ENCODE measurements at regions not wholly inside any gene's neighbourhood (a gene's known extent, or its start where the extent isn't known, plus 50 kb on each side); places are given as distances from the start of the nearest gene placed in this dataset.

DNA sequence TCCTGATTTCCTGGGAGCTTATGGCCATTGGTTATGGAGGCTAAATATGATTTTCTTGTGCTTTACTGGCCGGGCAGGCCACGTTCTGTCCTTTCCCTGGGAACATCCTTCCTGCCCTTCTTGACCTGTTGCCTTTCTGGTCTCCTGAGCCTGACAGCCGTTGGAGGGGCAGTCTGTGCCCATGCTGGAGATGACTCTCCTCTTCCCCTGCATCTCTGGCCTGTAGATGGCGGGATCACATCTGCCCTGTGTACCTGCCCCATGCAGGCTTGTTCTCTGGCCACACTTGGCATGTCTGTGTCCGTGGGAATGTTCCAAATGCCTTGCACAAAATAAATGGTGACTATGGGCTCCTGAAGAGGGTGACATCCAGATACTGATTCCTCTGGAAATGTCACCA, 253.1 kb upstream of the IRX4 start:
- Histone ChIP-seq H3K27ac (ENCODE audit: low read depth, low read length) (no peak overlapping the region), H3K9me3 (ENCODE audit: control insufficient read depth, insufficient read depth, low read length) (peaks cover 79% of the 10 kb centered on the region), H3K27me3 (ENCODE audit: control insufficient read depth, insufficient read depth, low read length) (no peaks in the 10 kb centered on the region), H3K4me3 (ENCODE audit: low read depth, low read length) (no peak overlapping the region)
- no peak for DNase-seq (ENCODE audit: low read depth, low spot score)
- ChIA-PET CTCF (no interaction called here), POLR2A (no interaction called here)
- TF ChIP-seq, protein P1, sequence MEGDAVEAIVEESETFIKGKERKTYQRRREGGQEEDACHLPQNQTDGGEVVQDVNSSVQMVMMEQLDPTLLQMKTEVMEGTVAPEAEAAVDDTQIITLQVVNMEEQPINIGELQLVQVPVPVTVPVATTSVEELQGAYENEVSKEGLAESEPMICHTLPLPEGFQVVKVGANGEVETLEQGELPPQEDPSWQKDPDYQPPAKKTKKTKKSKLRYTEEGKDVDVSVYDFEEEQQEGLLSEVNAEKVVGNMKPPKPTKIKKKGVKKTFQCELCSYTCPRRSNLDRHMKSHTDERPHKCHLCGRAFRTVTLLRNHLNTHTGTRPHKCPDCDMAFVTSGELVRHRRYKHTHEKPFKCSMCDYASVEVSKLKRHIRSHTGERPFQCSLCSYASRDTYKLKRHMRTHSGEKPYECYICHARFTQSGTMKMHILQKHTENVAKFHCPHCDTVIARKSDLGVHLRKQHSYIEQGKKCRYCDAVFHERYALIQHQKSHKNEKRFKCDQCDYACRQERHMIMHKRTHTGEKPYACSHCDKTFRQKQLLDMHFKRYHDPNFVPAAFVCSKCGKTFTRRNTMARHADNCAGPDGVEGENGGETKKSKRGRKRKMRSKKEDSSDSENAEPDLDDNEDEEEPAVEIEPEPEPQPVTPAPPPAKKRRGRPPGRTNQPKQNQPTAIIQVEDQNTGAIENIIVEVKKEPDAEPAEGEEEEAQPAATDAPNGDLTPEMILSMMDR (IDR thresholded peaks at IDR 0.05; ENCODE audit: low read depth, low read length), result no peak

DNA sequence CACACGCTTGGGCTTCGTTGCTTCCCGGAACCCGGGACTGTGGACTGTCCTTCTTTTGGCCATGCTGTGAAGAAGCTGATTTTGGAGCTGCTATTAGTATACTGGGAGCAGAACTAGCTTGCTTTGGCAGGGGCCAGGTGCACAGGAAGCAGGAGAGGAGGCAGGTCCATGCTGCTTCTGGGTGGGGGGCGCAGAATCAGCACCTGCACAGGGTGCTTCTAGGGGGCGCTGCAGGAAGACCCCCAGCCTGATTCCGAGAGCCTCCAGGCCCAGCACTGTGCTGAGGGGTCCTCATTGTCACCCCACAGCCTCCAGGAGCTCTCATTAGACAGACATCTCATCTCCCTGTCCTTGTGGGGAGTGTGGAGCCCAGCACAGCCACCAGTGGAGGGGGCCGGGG, 252.6 kb upstream of the IRX4 start:
- ChIA-PET POLR2A (no interaction called here), CTCF (no interaction called here)
- TF ChIP-seq, protein P1 (IDR thresholded peaks at IDR 0.05; ENCODE audit: low read depth, low read length), result no peak
- peaks cover 78% of the 10 kb centered on the region for H3K9me3 ChIP-seq (ENCODE audit: control insufficient read depth, insufficient read depth, low read length)
- H3K4me3 ChIP-seq (ENCODE audit: low read depth, low read length), result no peak overlapping the region
- no peak overlapping the region for H3K27ac ChIP-seq (ENCODE audit: low read depth, low read length)
- no peaks in the 10 kb centered on the region for H3K27me3 ChIP-seq (ENCODE audit: control insufficient read depth, insufficient read depth, low read length)
- DNase-seq (ENCODE audit: low read depth, low spot score), result no peak

DNA sequence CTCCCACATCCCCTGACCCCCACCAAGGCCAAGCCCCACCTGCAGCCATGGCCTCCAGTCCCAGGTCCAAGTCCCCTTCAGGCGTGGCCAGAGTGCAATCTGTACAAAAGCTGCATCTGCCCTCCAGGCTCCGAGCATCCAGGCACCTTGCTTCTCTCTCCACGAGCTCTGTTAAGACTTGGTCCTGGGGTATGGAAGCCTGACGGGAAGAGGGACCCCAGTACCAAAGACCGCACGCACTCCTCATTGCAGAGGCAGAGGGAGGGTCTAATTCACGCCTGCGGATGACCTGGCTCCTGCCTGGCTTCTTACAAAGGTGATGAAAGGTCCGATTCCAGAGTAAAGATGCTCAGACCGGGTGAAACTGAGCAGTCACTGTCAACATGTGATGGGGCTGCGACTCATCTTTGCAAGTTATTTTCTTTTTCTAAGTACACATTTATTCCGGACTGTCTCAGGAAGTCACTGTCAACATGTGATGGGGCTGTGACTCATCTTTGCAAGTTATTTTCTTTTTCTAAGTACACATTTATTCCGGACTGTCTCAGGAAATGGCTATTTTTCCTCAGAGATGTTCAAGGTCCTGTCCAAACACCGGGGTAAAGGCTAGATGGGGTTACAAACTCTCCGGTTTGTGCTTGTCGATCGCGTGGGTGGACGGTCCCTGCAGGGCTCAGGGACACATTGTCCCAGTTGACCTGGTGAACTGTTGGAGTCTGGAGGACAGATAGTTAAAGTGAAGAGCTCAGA, 252.0 kb upstream of the IRX4 start:
- Histone ChIP-seq H3K27me3 (ENCODE audit: control insufficient read depth, insufficient read depth, low read length) (no peaks in the 10 kb centered on the region), H3K4me3 (ENCODE audit: low read depth, low read length) (no peak overlapping the region), H3K27ac (ENCODE audit: low read depth, low read length) (no peak overlapping the region), H3K9me3 (ENCODE audit: control insufficient read depth, insufficient read depth, low read length) (peaks cover 83% of the 10 kb centered on the region)
- TF ChIP-seq, protein P1 (IDR thresholded peaks at IDR 0.05; ENCODE audit: low read depth, low read length), result no peak
- POLR2A ChIA-PET, result no interaction called here
- DNase-seq (ENCODE audit: low read depth, low spot score), result no peak
- CTCF ChIA-PET, result no interaction called here

DNA sequence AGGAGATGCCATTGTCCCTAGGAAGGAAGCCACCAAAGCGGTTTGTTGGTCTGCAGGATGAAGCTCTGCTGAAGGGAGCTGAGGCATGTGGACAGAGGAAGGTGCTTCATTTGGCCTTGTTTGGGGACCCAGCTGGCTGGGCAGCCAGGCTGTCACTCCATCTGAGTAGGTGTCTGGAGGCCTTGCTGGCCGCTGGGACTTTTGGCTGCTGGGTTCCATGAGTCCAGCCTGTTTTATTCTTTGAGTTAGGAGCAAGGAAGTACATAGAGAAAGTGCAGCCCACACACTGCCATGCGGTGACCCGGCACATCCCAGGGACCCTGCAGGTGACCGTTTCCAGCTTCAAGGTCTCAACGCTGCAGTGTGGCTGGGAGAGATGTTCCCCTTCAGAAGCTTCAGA, 251.2 kb upstream of the IRX4 start:
- no peak overlapping the region for H3K27ac ChIP-seq (ENCODE audit: low read depth, low read length)
- CTCF ChIA-PET, result no interaction called here
- H3K4me3 ChIP-seq (ENCODE audit: low read depth, low read length), result no peak overlapping the region
- DNase-seq (ENCODE audit: low read depth, low spot score), result no peak
- TF ChIP-seq, protein P1 (IDR thresholded peaks at IDR 0.05; ENCODE audit: low read depth, low read length), result no peak
- POLR2A ChIA-PET, result no interaction called here
- no peaks in the 10 kb centered on the region for H3K27me3 ChIP-seq (ENCODE audit: control insufficient read depth, insufficient read depth, low read length)
- peaks cover 80% of the 10 kb centered on the region for H3K9me3 ChIP-seq (ENCODE audit: control insufficient read depth, insufficient read depth, low read length)

DNA sequence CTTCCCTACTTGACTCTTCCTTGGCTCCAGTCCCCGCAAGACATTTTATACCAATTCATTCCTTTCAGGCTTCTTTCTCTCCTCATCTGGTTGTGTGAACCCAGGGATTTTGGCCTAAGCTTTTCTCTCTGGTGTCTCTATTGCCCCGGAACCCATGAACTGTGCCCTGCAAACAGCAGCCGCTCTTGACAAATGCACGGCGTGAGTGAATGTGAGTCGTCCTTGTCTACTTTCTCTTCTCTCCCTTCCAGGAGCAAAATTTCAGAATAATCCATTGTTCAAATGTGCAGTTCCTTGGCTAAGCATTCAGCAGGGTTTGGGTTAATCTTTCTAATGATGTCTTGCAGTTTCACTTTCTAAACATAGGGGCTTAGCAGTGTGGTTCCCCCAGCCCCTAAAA, 250.4 kb upstream of the IRX4 start:
- TF ChIP-seq, protein P1 (IDR thresholded peaks at IDR 0.05; ENCODE audit: low read depth, low read length), result no peak
- ChIA-PET POLR2A (no interaction called here), CTCF (no interaction called here)
- Histone ChIP-seq H3K4me3 (ENCODE audit: low read depth, low read length) (no peak overlapping the region), H3K9me3 (ENCODE audit: control insufficient read depth, insufficient read depth, low read length) (peaks cover 78% of the 10 kb centered on the region), H3K27ac (ENCODE audit: low read depth, low read length) (no peak overlapping the region), H3K27me3 (ENCODE audit: control insufficient read depth, insufficient read depth, low read length) (no peaks in the 10 kb centered on the region)
- DNase-seq (ENCODE audit: low read depth, low spot score), result no peak
